ENCODE measurements at regions not wholly inside any gene's neighbourhood (a gene's known extent, or its start where the extent isn't known, plus 50 kb on each side); places are given as distances from the start of the nearest gene placed in this dataset.

- no peak for TF ChIP-seq STAT6 (CRISPR knock-in tag; conservative IDR thresholded peaks at IDR 0.05; ENCODE audit: low read depth)
- TF ChIP-seq HMGA2 (CRISPR knock-in tag; IDR thresholded peaks at IDR 0.05), result no peak
- TF ChIP-seq GRHL2 (CRISPR knock-in tag; IDR thresholded peaks at IDR 0.05; ENCODE audit: insufficient replicate concordance, severe bottlenecking), result no peak
- no peak for TF ChIP-seq TEAD1 (CRISPR knock-in tag; IDR thresholded peaks at IDR 0.05)
- TF ChIP-seq MYBL2 (CRISPR knock-in tag; IDR thresholded peaks at IDR 0.05), result no peak
- TF ChIP-seq ZNF423 (CRISPR knock-in tag; IDR thresholded peaks at IDR 0.05), result no peak
Measured at GRCh38 chr1:117267232-117267774, 56.6 kb upstream of the VTCN1 start (continued).

GRCh38 chr1:117262976-117263375, 52.2 kb upstream of the VTCN1 start:
- peaks cover 26% of the 10 kb centered on the region for H3K36me3 Mint-ChIP-seq
- H3K9me3 Mint-ChIP-seq, result peaks cover 34% of the 10 kb centered on the region
- ChIA-PET POLR2A (no interaction called here), CTCF (no interaction called here)
- H3K4me1 Mint-ChIP-seq, result peaks cover 17% of the 10 kb centered on the region
- DNase-seq (ENCODE audit: low spot score) (no peak), ATAC-seq (no peak)
- H3K27ac Mint-ChIP-seq, result no peak overlapping the region
- TF ChIP-seq RELA (CRISPR knock-in tag; IDR thresholded peaks at IDR 0.05; ENCODE audit: borderline replicate concordance) (no peak), USF1 (CRISPR knock-in tag; IDR thresholded peaks at IDR 0.05) (no peak), SP1 (CRISPR knock-in tag; conservative IDR thresholded peaks at IDR 0.05) (no peak), ZNF317 (CRISPR knock-in tag; IDR thresholded peaks at IDR 0.05; ENCODE audit: borderline replicate concordance, low read depth) (no peak), ATF3 (CRISPR knock-in tag; conservative IDR thresholded peaks at IDR 0.05) (no peak), FOXP4 (CRISPR knock-in tag; IDR thresholded peaks at IDR 0.05) (no peak)
- peaks cover 3% of the 10 kb centered on the region for H3K27me3 Mint-ChIP-seq (ENCODE audit: low read depth)
- H3K4me3 Mint-ChIP-seq, result no peak overlapping the region

- POLR2A ChIA-PET, result no interaction called here
- peaks cover 5% of the 10 kb centered on the region; the same call in 1 of the 2 replicates for H3K4me1 Mint-ChIP-seq
Measured at GRCh38 chr1:117261424-117261785, 50.7 kb upstream of the VTCN1 start.

More at GRCh38 chr1:117261424-117261785, 50.7 kb upstream of the VTCN1 start:
- ATAC-seq, result no peak
- H3K9me3 Mint-ChIP-seq, result peaks cover 40% of the 10 kb centered on the region
- peaks cover 31% of the 10 kb centered on the region for H3K36me3 Mint-ChIP-seq
- H3K4me3 Mint-ChIP-seq, result no peak overlapping the region
- H3K27me3 Mint-ChIP-seq (ENCODE audit: low read depth), result peaks cover 3% of the 10 kb centered on the region
- TF ChIP-seq ZSCAN18 (CRISPR knock-in tag; IDR thresholded peaks at IDR 0.05) (no peak), SMAD4 (CRISPR knock-in tag; IDR thresholded peaks at IDR 0.05) (no peak), ETV6 (CRISPR knock-in tag; IDR thresholded peaks at IDR 0.05) (no peak), TP53 (CRISPR knock-in tag; IDR thresholded peaks at IDR 0.05) (no peak), IRF2 (CRISPR knock-in tag; IDR thresholded peaks at IDR 0.05; ENCODE audit: borderline replicate concordance, low read depth) (no peak), FOXP1 (CRISPR knock-in tag; IDR thresholded peaks at IDR 0.05; ENCODE audit: borderline replicate concordance) (no peak), HMGXB4 (CRISPR knock-in tag; IDR thresholded peaks at IDR 0.05) (no peak), MYBL2 (CRISPR knock-in tag; IDR thresholded peaks at IDR 0.05) (no peak), ZMAT4 (CRISPR knock-in tag; IDR thresholded peaks at IDR 0.05) (no peak), CTCF (IDR thresholded peaks at IDR 0.05) (no peak), EMX1 (CRISPR knock-in tag; IDR thresholded peaks at IDR 0.05) (no peak)
- CTCF ChIA-PET, result interaction anchor here (1.4 kb wide), 1 partner anchor 24 kb away, joined by 4 read pairs; no protein-coding TSS in a partner anchor
- DNase-seq (ENCODE audit: low spot score), result no peak
- H3K27ac Mint-ChIP-seq, result no peak overlapping the region

All from WTC11 (cell line).